ENCODE measurements at regions not wholly inside any gene's neighbourhood (a gene's known extent, or its start where the extent isn't known, plus 50 kb on each side); places are given as distances from the start of the nearest gene placed in this dataset.

GRCh38 chrX:25597551-25597950 lies 540.6 kb upstream of the MAGEB18 start:
- no peak for TF ChIP-seq CTCF (IDR thresholded peaks at IDR 0.05)
- no peak for TF ChIP-seq POLR2A (IDR thresholded peaks at IDR 0.05)
- TF ChIP-seq EP300 (IDR thresholded peaks at IDR 0.05): no peak

Measured in tibial nerve (tissue), 4 donors.